A549 (cell line): ENCODE measurements at regions not wholly inside any gene's neighbourhood (a gene's known extent, or its start where the extent isn't known, plus 50 kb on each side); places are given as distances from the start of the nearest gene placed in this dataset.

Experiments
- CEBPB ChIP-seq, 2 experiments: fragments of >200 bp in 1 of 2; sonication (Bioruptor Twin) in 1 of 2; formaldehyde crosslinking in 1 of 2; IDR thresholded peaks; 2 replicates each; pipeline ENCODE4 v1.6.1; 2012 to 2016
- CHD2 ChIP-seq: fragments of 150-350 bp; IDR thresholded peaks from 2 replicates; pipeline ENCODE4 v1.6.1; 2014; ENCODE audit warnings: low read length; ENCODE audit not compliant: partially characterized antibody
- CTCF ChIP-seq: fragments of >200 bp; sonication (Bioruptor Twin); formaldehyde crosslinking; IDR thresholded peaks from 3 replicates; pipeline ENCODE4 v1.5.1; 2016
- GATA3 ChIP-seq: IDR thresholded peaks from 2 replicates; pipeline ENCODE4 v1.6.1; 2012; ENCODE audit warnings: borderline replicate concordance
- HDAC2 ChIP-seq: fragments of 200-600 bp; sonication (generic); IDR thresholded peaks from 2 replicates; pipeline ENCODE4 v1.6.1; 2016
- PHF8 ChIP-seq: fragments of 200-600 bp; sonication (generic); IDR thresholded peaks from 2 replicates; pipeline ENCODE4 v1.6.1; 2016; ENCODE audit warnings: low read depth, mild to moderate bottlenecking, antibody characterized with exemption, moderate library complexity, borderline replicate concordance
- POLR2AphosphoS2 ChIP-seq: conservative IDR thresholded peaks from 2 replicates; pipeline ENCODE4 v1.6.1; 2012; ENCODE audit warnings: low read length, improper control_type of control experiment, inconsistent platforms
- RAD21 ChIP-seq, 2 experiments: fragments of >200 bp in 1 of 2; sonication (Bioruptor Twin) in 1 of 2; formaldehyde crosslinking in 1 of 2; IDR thresholded peaks in 1 of 2; conservative IDR thresholded peaks in 1 of 2; 2 replicates in 1 of 2; 3 replicates in 1 of 2; pipeline ENCODE4 v1.6.1; 2012 to 2018; ENCODE audit warnings: inconsistent platforms in 1 of 2
- RARB ChIP-seq: fragments of 250-450 bp; sonication (Bioruptor Pico); IDR thresholded peaks from 2 replicates; pipeline ENCODE4 v1.8.0; 2021; ENCODE audit warnings: mild to moderate bottlenecking, moderate library complexity
- REST ChIP-seq: fragments of 200-600 bp; sonication (generic); IDR thresholded peaks from 2 replicates; pipeline ENCODE4 v1.6.1; 2016; ENCODE audit warnings: antibody characterized with exemption, mild to moderate bottlenecking, moderate library complexity
- RFX5 ChIP-seq: fragments of 450-650 bp; IDR thresholded peaks from 2 replicates; pipeline ENCODE4 v1.7.1; 2014; ENCODE audit warnings: antibody characterized with exemption, mild to moderate bottlenecking, moderate library complexity
- USF2 ChIP-seq: fragments of 450-650 bp; IDR thresholded peaks from 2 replicates; pipeline ENCODE4 v1.6.1; 2014; ENCODE audit warnings: antibody characterized with exemption

DNA sequence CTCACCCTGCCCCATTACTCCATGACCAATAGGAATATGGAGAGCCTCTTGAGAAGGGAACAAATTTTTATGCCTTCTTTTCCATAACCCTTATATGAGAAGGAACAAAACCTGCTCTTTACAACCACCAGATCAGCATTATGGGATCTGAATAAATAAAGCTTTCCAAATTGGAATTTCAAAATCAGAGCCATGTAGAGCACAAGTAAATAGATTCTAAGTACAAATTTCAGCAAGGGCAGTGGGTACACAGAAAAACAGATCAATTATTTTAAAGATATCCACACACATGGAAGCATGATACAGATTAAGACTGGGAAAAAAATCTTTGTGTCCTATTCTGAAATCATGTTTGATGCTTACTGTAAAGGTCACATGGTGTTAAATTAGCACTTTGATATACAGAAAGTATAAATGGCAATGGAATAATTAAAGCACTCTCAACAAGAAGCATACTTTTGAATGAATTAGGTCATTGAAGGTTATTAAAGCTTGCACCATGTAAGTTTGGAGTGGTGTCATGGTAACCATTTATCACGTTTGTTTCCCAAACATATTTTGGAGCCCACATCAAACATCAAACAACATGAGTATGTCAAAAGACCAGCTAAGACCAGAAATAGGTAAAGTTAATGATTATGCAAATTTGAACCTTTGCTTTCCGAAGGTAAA lies 75.9 kb upstream of the AVPR1A start:
- TF ChIP-seq REST (no peak), RFX5 (no peak), CHD2 (no peak), GATA3 (no peak), CTCF (no peak), PHF8 (no peak), RAD21 (conservative IDR thresholded peaks at IDR 0.05 in 1 of 2, IDR thresholded peaks at IDR 0.05 in 1 of 2) (no peak), POLR2AphosphoS2 (no peak), USF2 (no peak), RARB (CRISPR knock-in tag) (no peak), HDAC2 (no peak), CEBPB (IDR thresholded peaks at IDR 0.05) (no peak)
